Kidney epithelial cell (primary cell): ENCODE measurements at regions not wholly inside any gene's neighbourhood (a gene's known extent, or its start where the extent isn't known, plus 50 kb on each side); places are given as distances from the start of the nearest gene placed in this dataset.

Source experiments
- DNase-seq: peaks from one replicate; pipeline ENCODE4 v3.0.0-alpha.2; 2010; ENCODE audit warnings: low read depth
- H3K27me3 ChIP-seq: 2 replicates; pipeline ENCODE4 v1.6.0; 2011; ENCODE audit warnings: low read length; ENCODE audit not compliant: control insufficient read depth, insufficient read depth
- H3K36me3 ChIP-seq: 2 replicates; pipeline ENCODE4 v1.5.1; 2011; ENCODE audit warnings: low read length; ENCODE audit not compliant: control insufficient read depth, insufficient read depth
- H3K4me3 ChIP-seq: 2 replicates; pipeline ENCODE4 v1.5.1; 2011; ENCODE audit warnings: low read depth, mild to moderate bottlenecking, control low read depth, low read length
- CTCF ChIP-seq: IDR thresholded peaks from 2 replicates; pipeline ENCODE4 v1.5.1; 2011; ENCODE audit warnings: mild to moderate bottlenecking, moderate library complexity, low read length, control low read depth, inconsistent platforms; ENCODE audit not compliant: insufficient read depth, poor library complexity, severe bottlenecking

- DNase-seq = no peak
- H3K27me3 ChIP-seq = peaks cover 2% of the 10 kb centered on the region
- H3K36me3 ChIP-seq = no peaks in the 10 kb centered on the region
- no peak for TF ChIP-seq CTCF
- no peak overlapping the region for H3K4me3 ChIP-seq
These were observed 66.5 kb upstream of the CAND1 start for GRCh38 chr12:67202678-67203012.

- no peak for TF ChIP-seq CTCF
- DNase-seq = no peak
- H3K4me3 ChIP-seq = no peak overlapping the region
- H3K27me3 ChIP-seq = no peaks in the 10 kb centered on the region
- no peaks in the 10 kb centered on the region for H3K36me3 ChIP-seq
These were observed 60.7 kb upstream of the CAND1 start for GRCh38 chr12:67208281-67209067.

GRCh38 chr12:67211029-67211428 is 58.1 kb upstream of the CAND1 start:
- Histone ChIP-seq H3K27me3 (no peaks in the 10 kb centered on the region), H3K4me3 (no peak overlapping the region), H3K36me3 (no peaks in the 10 kb centered on the region)
- no peak for TF ChIP-seq CTCF
- no peak for DNase-seq

GRCh38 chr12:67211494-67211893 is 57.7 kb upstream of the CAND1 start:
- H3K27me3 ChIP-seq = no peaks in the 10 kb centered on the region
- no peak for TF ChIP-seq CTCF

GRCh38 chr12:67217647-67218046 is 51.5 kb upstream of the CAND1 start:
- DNase-seq = no peak
- H3K36me3 ChIP-seq = no peaks in the 10 kb centered on the region
- H3K27me3 ChIP-seq = peaks cover 6% of the 10 kb centered on the region
- no peak for TF ChIP-seq CTCF
- H3K4me3 ChIP-seq = no peak overlapping the region

More at GRCh38 chr12:67211494-67211893, 57.7 kb upstream of the CAND1 start:
- DNase-seq = no peak
- H3K36me3 ChIP-seq = no peaks in the 10 kb centered on the region
- no peak overlapping the region for H3K4me3 ChIP-seq
